RCC 7860 (cell line): ENCODE measurements at regions not wholly inside any gene's neighbourhood (a gene's known extent, or its start where the extent isn't known, plus 50 kb on each side); places are given as distances from the start of the nearest gene placed in this dataset.

Experiments used
- DNase-seq: peaks from one replicate; pipeline ENCODE4 v3.0.0-alpha.2; 2015; ENCODE audit warnings: low spot score
- FAIRE-seq: peaks from 2 replicates; lab custom pipeline; 2012; peaks lifted over from hg19 to GRCh38; lab: Jason Lieb, UNC

DNA sequence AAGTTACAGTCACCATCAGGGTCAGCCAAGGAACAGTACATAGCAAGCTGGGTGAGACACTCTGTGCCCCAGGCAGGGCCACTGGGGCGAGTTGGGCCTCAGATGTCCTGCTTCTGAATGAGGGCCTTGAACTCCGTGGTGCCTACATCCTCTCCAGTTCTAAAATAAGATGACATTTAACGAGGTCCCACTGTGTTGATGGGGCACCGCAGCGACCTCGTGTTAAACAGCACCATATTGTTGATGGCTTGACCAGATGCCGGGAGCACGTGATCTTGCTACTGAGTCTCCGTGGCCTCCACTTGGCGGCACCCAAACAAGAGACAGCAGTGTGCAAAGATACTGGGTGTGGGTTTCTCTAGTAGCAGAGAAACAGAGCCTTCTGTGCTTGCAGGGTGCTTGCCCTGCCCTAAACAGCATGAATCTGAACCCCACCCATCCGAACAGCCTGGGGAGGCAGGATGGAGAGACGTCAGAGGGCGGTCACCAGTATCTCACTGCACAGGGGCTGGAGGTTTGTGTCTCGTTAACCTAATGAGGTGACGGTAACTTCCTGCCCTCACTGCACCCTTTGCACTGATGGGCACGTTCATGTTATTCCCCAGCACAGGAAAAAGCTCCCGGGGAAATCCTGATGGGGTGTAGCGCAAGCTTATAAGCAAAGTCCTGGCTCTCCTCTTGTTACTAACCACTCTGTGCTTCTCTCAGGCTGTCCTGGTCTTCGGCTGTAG, 324.4 kb downstream of the AJAP1 start:
- DNase-seq (no peak), FAIRE-seq (no peak)

GRCh38 chr1:4977701-4978100, 323.3 kb downstream of the AJAP1 start:
- DNase-seq (no peak), FAIRE-seq (no peak)

- DNase-seq (no peak), FAIRE-seq (no peak)
Measured at GRCh38 chr1:4976859-4977440, 322.5 kb downstream of the AJAP1 start.

DNA sequence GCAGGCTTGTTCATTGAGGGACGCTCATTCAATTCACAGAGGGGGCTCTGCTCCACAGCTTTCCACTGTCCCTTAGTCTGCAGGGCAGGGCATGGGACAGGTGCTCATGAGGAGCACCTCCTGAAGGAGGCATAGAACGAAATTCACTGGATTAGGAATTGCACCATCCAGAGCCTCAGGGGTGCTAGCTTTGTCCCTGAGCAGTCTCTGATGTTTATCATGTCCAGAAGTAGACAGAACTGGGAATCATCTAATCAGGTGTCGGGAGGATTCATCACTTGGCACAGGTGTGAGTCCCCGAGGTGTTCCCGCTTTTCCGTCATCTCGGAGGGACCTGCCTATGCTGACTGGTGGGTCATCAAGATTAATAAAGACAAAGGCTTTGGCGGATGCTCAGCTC, 321.4 kb downstream of the AJAP1 start:
- FAIRE-seq (no peak), DNase-seq (no peak)

GRCh38 chr1:4974981-4975685, 320.7 kb downstream of the AJAP1 start:
- no peak for FAIRE-seq
- no peak for DNase-seq

- FAIRE-seq (no peak), DNase-seq (no peak)
Measured at GRCh38 chr1:4973341-4973740, 318.9 kb downstream of the AJAP1 start.

DNA sequence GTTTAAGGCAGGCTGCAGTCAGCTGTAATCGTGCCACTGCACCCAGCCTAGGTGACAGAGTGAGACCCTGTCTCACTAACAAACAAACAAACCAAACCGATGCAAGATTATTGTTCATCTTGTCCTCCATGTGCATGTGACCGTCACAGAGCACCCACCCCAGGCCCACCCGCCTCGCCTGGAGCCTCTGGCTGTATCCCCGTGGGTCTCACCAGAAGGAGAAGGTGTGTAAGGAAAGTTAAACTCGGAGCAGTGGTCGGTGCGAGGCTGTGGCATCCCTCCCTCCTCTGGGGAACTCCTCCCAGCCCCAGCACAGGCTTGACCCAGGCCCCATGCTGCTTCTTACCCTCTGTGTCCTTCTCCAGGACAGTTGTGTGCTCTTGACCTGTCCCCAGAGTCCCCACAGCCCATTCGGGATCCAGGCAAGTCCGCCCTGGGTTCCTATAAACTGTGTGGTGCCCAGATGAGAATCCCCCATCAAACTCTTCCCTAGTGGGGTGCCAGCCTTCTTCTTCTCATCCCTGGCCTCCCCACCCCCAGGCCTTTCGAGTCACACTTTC, 318.4 kb downstream of the AJAP1 start:
- FAIRE-seq (no peak), DNase-seq (no peak)

GRCh38 chr1:4971666-4972065, 317.3 kb downstream of the AJAP1 start:
- no peak for DNase-seq

DNA sequence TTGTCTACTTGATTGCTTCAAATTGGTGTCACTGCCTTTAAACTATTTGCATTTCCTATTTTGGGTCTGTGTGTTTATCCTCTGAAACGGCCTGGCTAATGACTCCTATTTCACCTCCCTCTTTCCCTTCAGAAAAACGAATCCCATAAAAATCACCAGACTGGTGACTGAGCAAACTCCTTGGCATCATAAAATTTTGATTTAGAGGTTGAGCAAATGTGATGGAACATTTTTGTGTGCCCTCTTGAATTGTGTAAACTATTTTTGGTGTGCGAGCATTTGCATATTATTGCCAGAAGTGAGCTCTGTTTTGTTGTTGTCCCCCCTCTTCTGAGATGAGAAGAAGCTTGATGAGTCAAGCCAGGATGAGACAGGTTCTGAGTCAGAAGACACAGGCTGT, 316.1 kb downstream of the AJAP1 start:
- DNase-seq (no peak), FAIRE-seq (no peak)

More at GRCh38 chr1:4971666-4972065, 317.3 kb downstream of the AJAP1 start:
- FAIRE-seq = no peak

- no peak for DNase-seq
- FAIRE-seq = no peak
Measured at GRCh38 chr1:4969556-4970129, 315.2 kb downstream of the AJAP1 start.

- no peak for FAIRE-seq
- no peak for DNase-seq
Measured at GRCh38 chr1:4965346-4966075, 311.1 kb downstream of the AJAP1 start.

- no peak for DNase-seq
- no peak for FAIRE-seq
Measured at GRCh38 chr1:4964634-4965345, 310.4 kb downstream of the AJAP1 start.

DNA sequence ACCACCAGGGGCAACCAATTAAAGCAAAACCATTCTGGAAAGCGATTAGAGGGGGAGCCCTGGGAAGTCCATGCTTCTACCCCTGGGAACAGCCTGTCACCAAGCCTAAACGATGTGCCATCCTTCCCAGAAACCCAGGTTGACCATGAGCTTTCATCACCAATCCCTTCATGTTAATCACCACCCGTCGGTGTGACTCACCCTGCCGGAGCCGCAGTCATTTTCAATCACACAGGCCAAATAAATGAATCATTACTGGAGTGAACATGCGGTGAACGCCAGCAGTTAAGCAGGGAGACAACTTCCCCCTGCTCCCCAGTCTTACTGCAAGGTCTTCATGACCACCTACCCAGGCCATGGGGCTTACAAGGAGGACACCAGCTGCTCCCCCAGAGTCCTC, 308.8 kb downstream of the AJAP1 start:
- DNase-seq (peak; percentile 72), FAIRE-seq (peak; percentile 83)

DNA sequence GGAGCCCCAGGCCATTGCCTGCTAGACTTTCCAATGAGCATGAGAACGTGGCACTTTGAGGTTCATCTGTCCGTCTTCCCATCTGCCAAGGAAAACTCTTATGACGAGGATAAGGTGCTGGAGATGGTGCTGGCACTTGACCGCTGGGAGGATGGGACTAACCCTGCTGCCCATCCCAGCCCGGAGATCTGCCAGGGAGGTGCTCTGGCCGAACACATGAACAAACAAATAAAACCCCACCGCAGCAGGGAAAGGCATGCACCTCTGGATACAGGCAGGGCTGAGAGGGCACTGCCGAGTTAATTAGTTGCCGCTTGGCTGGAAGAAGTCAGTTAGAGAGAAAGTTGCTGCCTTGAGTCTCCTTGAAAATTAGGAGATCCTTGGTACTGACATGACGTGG, 308.4 kb downstream of the AJAP1 start:
- peak; percentile 33 for DNase-seq
- no peak for FAIRE-seq

DNA sequence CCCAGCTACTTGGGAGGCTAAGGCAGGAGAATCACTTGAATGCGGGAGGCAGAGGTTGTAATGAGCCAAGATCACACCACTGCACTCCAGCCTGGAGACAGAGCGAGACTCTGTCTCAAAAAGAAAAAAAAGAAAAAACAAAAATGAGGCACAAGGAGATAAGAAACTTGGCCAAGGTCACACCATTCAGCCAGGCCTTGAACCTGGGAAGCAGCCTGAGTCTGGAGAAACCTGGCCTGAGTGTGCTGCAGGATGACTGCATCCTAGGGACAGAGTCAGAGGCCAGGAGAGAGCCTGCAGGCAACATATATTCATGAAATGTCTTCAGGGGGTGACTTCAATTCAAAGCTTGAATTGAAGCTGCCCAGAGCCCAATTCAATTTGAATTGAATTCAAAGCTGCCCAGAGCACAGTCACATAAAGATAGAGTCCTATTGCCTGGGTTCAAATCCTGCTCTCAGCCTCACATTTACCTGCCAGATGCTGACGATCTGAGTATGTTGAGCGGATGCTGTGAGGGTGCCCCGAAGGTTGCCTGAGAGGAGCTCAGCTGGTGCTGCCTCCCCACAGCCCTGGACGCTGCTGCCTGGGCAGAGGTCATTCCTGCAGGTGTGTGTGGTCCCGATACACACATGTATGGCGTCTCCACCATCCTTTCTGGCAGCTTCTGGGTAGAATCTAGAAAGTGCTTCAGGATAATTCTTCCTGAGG, 307.7 kb downstream of the AJAP1 start:
- DNase-seq = no peak
- no peak for FAIRE-seq

- no peak for DNase-seq
Measured at GRCh38 chr1:4960782-4961475, 306.5 kb downstream of the AJAP1 start.

DNA sequence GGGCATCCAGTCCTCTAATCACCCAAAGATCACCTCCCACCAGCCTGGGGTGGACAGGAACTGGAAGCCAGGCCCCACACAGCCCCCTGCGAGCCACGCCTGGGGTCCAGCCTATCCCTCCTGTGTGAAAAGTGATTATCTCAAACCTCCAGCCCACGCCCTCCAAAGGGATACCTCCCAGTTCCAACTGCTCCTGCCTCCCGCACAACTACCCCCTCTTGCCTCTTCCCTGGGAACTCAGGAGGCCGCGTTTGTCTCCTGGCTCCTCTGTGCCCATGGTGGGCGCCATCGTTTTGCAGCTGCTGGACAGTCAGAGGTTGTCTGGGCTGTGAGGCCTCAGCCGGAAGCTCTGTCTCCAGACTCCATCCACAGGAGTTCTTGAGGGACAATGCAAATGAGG, 305.9 kb downstream of the AJAP1 start:
- FAIRE-seq = no peak
- DNase-seq = no peak

More at GRCh38 chr1:4960782-4961475, 306.5 kb downstream of the AJAP1 start:
- no peak for FAIRE-seq

DNA sequence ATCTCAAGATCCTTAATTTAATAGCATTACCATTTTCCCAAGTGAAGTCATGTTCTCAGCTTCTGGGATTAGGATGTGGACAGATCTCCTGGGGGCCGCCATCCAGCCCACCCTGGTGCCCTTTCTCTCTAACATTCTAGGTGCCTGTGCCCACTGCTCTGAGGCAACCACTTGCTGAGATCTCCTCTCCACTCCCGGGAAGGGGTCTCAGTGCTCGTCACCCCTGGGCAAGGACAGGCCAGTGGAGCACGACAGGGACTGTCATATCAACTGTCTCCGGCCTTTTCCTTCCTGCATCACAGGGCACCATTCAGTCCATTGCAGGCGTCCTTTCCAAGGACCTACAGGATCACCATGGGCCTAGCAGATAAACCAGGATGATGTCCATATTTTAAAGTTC, 304.8 kb downstream of the AJAP1 start:
- FAIRE-seq (no peak), DNase-seq (no peak)

- no peak for DNase-seq
- FAIRE-seq = no peak
Measured at GRCh38 chr1:4957027-4957426, 302.6 kb downstream of the AJAP1 start.
